Activated CD4-positive, alpha-beta T cell treated with anti-CD3 and anti-CD28 coated beads, Interleukin-2, amount 10 ng/mL, durations not matched to agents 24 days and 14 days (primary cell): ENCODE measurements at regions not wholly inside any gene's neighbourhood (a gene's known extent, or its start where the extent isn't known, plus 50 kb on each side); places are given as distances from the start of the nearest gene placed in this dataset.

Source experiments
- DNase-seq: peaks from one replicate; pipeline ENCODE4 v3.0.0; 2022
- H3K27ac Mint-ChIP-seq: one replicate; pipeline ENCODE4 v1.8.0; 2022; ENCODE audit warnings: mild to moderate bottlenecking, mixed read lengths
- H3K27me3 Mint-ChIP-seq: one replicate; pipeline ENCODE4 v1.8.0; 2022; ENCODE audit warnings: mixed read lengths
- H3K36me3 Mint-ChIP-seq: one replicate; pipeline ENCODE4 v1.8.0; 2022; ENCODE audit warnings: low read depth, mild to moderate bottlenecking, mixed read lengths
- H3K4me1 Mint-ChIP-seq: one replicate; pipeline ENCODE4 v1.8.0; 2021; ENCODE audit warnings: mixed read lengths
- H3K4me3 Mint-ChIP-seq: one replicate; pipeline ENCODE4 v1.8.0; 2022; ENCODE audit warnings: mild to moderate bottlenecking, moderate library complexity, mixed read lengths
- H3K9me3 Mint-ChIP-seq: one replicate; pipeline ENCODE4 v1.8.0; 2021; ENCODE audit warnings: mixed read lengths
- intact Hi-C: fragments of 100-400 bp; cut with micrococcal nuclease; formaldehyde crosslinking; loops from one replicate; pipeline ENCODE4 v1.15.1; 2023

DNA sequence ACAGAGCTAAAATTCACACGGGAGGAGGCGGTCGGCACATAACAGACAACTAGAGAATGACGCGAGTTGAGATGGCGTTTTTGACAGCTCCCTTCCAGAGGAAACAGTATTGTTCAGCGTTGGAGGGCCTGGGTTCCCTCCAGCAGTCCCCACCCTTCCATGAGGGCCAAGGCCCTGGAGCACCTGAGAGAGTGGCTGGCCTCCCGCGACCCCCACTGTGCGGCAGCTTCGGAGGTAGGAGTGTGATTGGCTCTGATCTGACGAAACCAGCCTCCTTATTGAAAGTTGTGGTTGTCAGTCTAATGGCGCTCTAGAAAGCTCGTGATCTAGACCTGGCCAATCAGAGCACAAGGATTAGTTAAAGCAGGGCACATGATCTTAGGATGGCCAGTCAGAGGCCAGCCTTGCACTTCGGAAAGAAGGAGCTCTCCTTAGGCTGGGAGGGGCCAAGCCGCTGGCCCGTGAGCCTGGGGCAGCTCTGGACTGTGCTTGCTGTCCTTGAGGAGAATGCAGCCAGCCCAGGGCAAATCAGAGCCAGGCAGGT is 104.5 kb upstream of the CELF4 start:
- H3K4me1 Mint-ChIP-seq, result no peaks in the 10 kb centered on the region
- no peaks in the 10 kb centered on the region for H3K36me3 Mint-ChIP-seq
- intact Hi-C loops, result no loop called here
- H3K4me3 Mint-ChIP-seq, result no peak overlapping the region
- no peak overlapping the region for H3K27ac Mint-ChIP-seq
- no peaks in the 10 kb centered on the region for H3K9me3 Mint-ChIP-seq
- no peaks in the 10 kb centered on the region for H3K27me3 Mint-ChIP-seq
- no peak for DNase-seq

GRCh38 chr18:37668971-37669747 is 103.6 kb upstream of the CELF4 start:
- H3K4me1 Mint-ChIP-seq, result no peaks in the 10 kb centered on the region
- peak; percentile 23 for DNase-seq
- no peaks in the 10 kb centered on the region for H3K9me3 Mint-ChIP-seq
- no peaks in the 10 kb centered on the region for H3K27me3 Mint-ChIP-seq
- H3K36me3 Mint-ChIP-seq, result no peaks in the 10 kb centered on the region
- no peak overlapping the region for H3K4me3 Mint-ChIP-seq
- intact Hi-C loops, result no loop called here
- no peak overlapping the region for H3K27ac Mint-ChIP-seq

- no peaks in the 10 kb centered on the region for H3K27me3 Mint-ChIP-seq
- intact Hi-C loops, result no loop called here
- no peaks in the 10 kb centered on the region for H3K9me3 Mint-ChIP-seq
- no peak overlapping the region for H3K4me3 Mint-ChIP-seq
- no peak for DNase-seq
- no peaks in the 10 kb centered on the region for H3K4me1 Mint-ChIP-seq
- no peak overlapping the region for H3K27ac Mint-ChIP-seq
- H3K36me3 Mint-ChIP-seq, result no peaks in the 10 kb centered on the region
Observed at GRCh38 chr18:37667836-37668235, 102.2 kb upstream of the CELF4 start.

- no peaks in the 10 kb centered on the region for H3K27me3 Mint-ChIP-seq
- H3K4me3 Mint-ChIP-seq, result no peak overlapping the region
- intact Hi-C loops, result no loop called here
- H3K36me3 Mint-ChIP-seq, result no peaks in the 10 kb centered on the region
- no peaks in the 10 kb centered on the region for H3K4me1 Mint-ChIP-seq
- no peak overlapping the region for H3K27ac Mint-ChIP-seq
- H3K9me3 Mint-ChIP-seq, result no peaks in the 10 kb centered on the region
- DNase-seq, result no peak
Observed at GRCh38 chr18:37666991-37667390, 101.4 kb upstream of the CELF4 start.

DNA sequence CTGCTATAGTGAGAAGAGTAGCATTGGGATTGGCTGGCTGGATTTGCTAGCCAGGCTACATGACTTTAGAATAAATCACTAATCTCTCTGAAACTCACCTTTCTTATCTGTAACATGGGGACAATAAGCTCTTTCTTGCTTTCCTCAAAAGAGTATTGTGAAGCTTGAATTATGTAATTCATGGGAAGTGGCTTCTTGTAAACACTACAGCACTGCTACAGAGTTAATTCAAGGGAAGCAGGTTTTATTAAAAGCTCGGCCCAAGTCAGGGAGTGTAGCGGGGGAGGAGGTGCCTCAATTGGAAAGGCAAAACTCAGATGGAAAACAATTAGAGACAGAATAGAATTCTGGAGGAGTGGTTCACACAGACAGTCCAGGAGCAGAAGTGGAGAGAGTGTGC is 100.9 kb upstream of the CELF4 start:
- no peak overlapping the region for H3K4me3 Mint-ChIP-seq
- DNase-seq, result no peak
- intact Hi-C loops, result no loop called here
- no peaks in the 10 kb centered on the region for H3K36me3 Mint-ChIP-seq
- no peaks in the 10 kb centered on the region for H3K4me1 Mint-ChIP-seq
- H3K9me3 Mint-ChIP-seq, result no peaks in the 10 kb centered on the region
- no peak overlapping the region for H3K27ac Mint-ChIP-seq
- no peaks in the 10 kb centered on the region for H3K27me3 Mint-ChIP-seq

GRCh38 chr18:37665346-37665745 is 99.7 kb upstream of the CELF4 start:
- no peaks in the 10 kb centered on the region for H3K27me3 Mint-ChIP-seq
- H3K4me1 Mint-ChIP-seq, result no peaks in the 10 kb centered on the region
- peak; percentile 10 for DNase-seq
- no peaks in the 10 kb centered on the region for H3K36me3 Mint-ChIP-seq
- intact Hi-C loops, result no loop called here
- no peak overlapping the region for H3K27ac Mint-ChIP-seq
- no peak overlapping the region for H3K4me3 Mint-ChIP-seq
- no peaks in the 10 kb centered on the region for H3K9me3 Mint-ChIP-seq

GRCh38 chr18:37663446-37663845 is 97.8 kb upstream of the CELF4 start:
- no peaks in the 10 kb centered on the region for H3K36me3 Mint-ChIP-seq
- H3K9me3 Mint-ChIP-seq, result no peaks in the 10 kb centered on the region
- H3K27ac Mint-ChIP-seq, result no peak overlapping the region
- no peaks in the 10 kb centered on the region for H3K4me1 Mint-ChIP-seq
- H3K4me3 Mint-ChIP-seq, result no peak overlapping the region
- intact Hi-C loops, result no loop called here
- H3K27me3 Mint-ChIP-seq, result no peaks in the 10 kb centered on the region
- no peak for DNase-seq

- Mint-ChIP-seq H3K9me3 (no peaks in the 10 kb centered on the region), H3K4me1 (no peaks in the 10 kb centered on the region), H3K36me3 (no peaks in the 10 kb centered on the region), H3K4me3 (no peak overlapping the region), H3K27me3 (no peaks in the 10 kb centered on the region), H3K27ac (no peak overlapping the region)
- intact Hi-C loops, result no loop called here
- peak; percentile 35 for DNase-seq
Observed at GRCh38 chr18:37662546-37663339, 97.1 kb upstream of the CELF4 start.

- H3K4me3 Mint-ChIP-seq, result no peak overlapping the region
- no peaks in the 10 kb centered on the region for H3K36me3 Mint-ChIP-seq
- H3K4me1 Mint-ChIP-seq, result no peaks in the 10 kb centered on the region
- no peaks in the 10 kb centered on the region for H3K27me3 Mint-ChIP-seq
- intact Hi-C loops, result no loop called here
- no peak for DNase-seq
- H3K27ac Mint-ChIP-seq, result no peak overlapping the region
- no peaks in the 10 kb centered on the region for H3K9me3 Mint-ChIP-seq
Observed at GRCh38 chr18:37662099-37662498, 96.5 kb upstream of the CELF4 start.

- H3K4me3 Mint-ChIP-seq, result no peak overlapping the region
Observed at GRCh38 chr18:37661478-37661877, 95.9 kb upstream of the CELF4 start.

GRCh38 chr18:37661061-37661460 is 95.5 kb upstream of the CELF4 start:
- intact Hi-C loops, result no loop called here

More at GRCh38 chr18:37661478-37661877, 95.9 kb upstream of the CELF4 start:
- H3K4me1 Mint-ChIP-seq, result no peaks in the 10 kb centered on the region
- H3K36me3 Mint-ChIP-seq, result no peaks in the 10 kb centered on the region
- no peak for DNase-seq
- H3K27ac Mint-ChIP-seq, result no peak overlapping the region
- H3K27me3 Mint-ChIP-seq, result no peaks in the 10 kb centered on the region
- intact Hi-C loops, result no loop called here
- no peaks in the 10 kb centered on the region for H3K9me3 Mint-ChIP-seq

GRCh38 chr18:37660658-37661057 is 95.1 kb upstream of the CELF4 start:
- peak; percentile 28 for DNase-seq
- no peaks in the 10 kb centered on the region for H3K4me1 Mint-ChIP-seq
- H3K4me3 Mint-ChIP-seq, result no peak overlapping the region
- no peaks in the 10 kb centered on the region for H3K9me3 Mint-ChIP-seq
- intact Hi-C loops, result no loop called here
- no peak overlapping the region for H3K27ac Mint-ChIP-seq
- H3K27me3 Mint-ChIP-seq, result no peaks in the 10 kb centered on the region
- H3K36me3 Mint-ChIP-seq, result no peaks in the 10 kb centered on the region

More at GRCh38 chr18:37661061-37661460, 95.5 kb upstream of the CELF4 start:
- Mint-ChIP-seq H3K9me3 (no peaks in the 10 kb centered on the region), H3K4me3 (no peak overlapping the region), H3K4me1 (no peaks in the 10 kb centered on the region), H3K27me3 (no peaks in the 10 kb centered on the region), H3K36me3 (no peaks in the 10 kb centered on the region), H3K27ac (no peak overlapping the region)
- DNase-seq, result peak; percentile 15

DNA sequence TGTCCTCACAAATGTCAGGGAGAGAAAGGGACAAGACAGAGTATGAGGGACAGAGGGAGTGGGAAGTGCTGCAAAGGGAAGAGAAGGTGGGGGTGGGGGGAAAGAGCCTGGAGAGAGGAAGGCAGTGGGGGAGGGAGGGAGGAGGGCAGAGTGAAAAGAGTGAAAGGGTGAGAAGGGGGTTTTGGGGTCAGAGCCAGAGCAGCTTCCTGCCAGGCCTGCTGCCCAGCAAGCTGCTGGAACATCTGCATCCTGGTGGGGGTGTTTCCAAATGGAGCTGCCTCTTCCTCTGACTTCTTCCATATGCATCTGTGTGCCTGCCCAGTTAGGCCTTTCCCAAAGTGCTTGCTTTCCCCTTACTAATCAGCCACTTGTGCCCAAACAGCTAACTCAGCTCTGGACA is 94.3 kb upstream of the CELF4 start:
- Mint-ChIP-seq H3K4me3 (no peak overlapping the region), H3K27me3 (no peaks in the 10 kb centered on the region), H3K4me1 (no peaks in the 10 kb centered on the region), H3K27ac (no peak overlapping the region), H3K36me3 (no peaks in the 10 kb centered on the region), H3K9me3 (no peaks in the 10 kb centered on the region)
- intact Hi-C loops, result no loop called here
- DNase-seq, result peak; percentile 28

DNA sequence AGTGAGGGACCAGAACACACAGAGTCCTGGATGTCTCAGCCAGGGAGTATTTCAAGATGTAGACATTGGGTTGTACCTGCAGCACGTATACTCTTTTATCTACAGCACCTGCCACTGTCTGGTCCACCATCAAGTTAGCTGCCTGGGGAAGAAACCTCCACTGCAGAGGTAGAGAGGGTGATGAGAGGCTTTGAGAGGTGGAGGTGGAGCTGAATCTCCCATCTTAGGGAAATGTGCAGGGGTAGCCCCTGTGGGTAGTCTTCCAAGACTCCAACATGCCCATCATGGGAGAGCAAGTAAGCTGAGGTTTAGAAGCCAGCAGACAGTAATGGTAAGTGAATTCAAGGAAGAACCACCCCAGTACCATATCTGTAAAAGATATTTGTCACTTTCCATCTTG is 93.3 kb upstream of the CELF4 start:
- peak; percentile 20 for DNase-seq
- intact Hi-C loops, result no loop called here
- no peaks in the 10 kb centered on the region for H3K36me3 Mint-ChIP-seq
- no peaks in the 10 kb centered on the region for H3K9me3 Mint-ChIP-seq
- no peaks in the 10 kb centered on the region for H3K4me1 Mint-ChIP-seq
- no peak overlapping the region for H3K4me3 Mint-ChIP-seq
- no peak overlapping the region for H3K27ac Mint-ChIP-seq
- H3K27me3 Mint-ChIP-seq, result no peaks in the 10 kb centered on the region
